Smooth muscle cell (in vitro differentiated cells): ENCODE measurements at regions not wholly inside any gene's neighbourhood (a gene's known extent, or its start where the extent isn't known, plus 50 kb on each side); places are given as distances from the start of the nearest gene placed in this dataset.

Experiments
- DNase-seq: peaks from one replicate; lab custom pipeline; 2025; ENCODE audit not compliant: unreplicated experiment; lab: John Stamatoyannopoulos, UW
- H2AFZ ChIP-seq: fragments of 200-600 bp; sonication (generic); 2 replicates; pipeline ENCODE4 v1.6.0; 2016; ENCODE audit warnings: antibody characterized with exemption, low read depth, mild to moderate bottlenecking
- H3F3A ChIP-seq: fragments of 200-600 bp; sonication (generic); 2 replicates; pipeline ENCODE4 v1.6.0; 2017; ENCODE audit warnings: antibody characterized with exemption, low read depth
- H3K27ac ChIP-seq: fragments of 200-600 bp; sonication (generic); 2 replicates; pipeline ENCODE4 v1.5.1; 2016; ENCODE audit warnings: low read depth, mild to moderate bottlenecking
- H3K27me3 ChIP-seq: fragments of 200-600 bp; sonication (generic); 2 replicates; pipeline ENCODE4 v1.6.1; 2016; ENCODE audit warnings: low read depth, mild to moderate bottlenecking
- H3K36me3 ChIP-seq: fragments of 200-600 bp; sonication (generic); 2 replicates; pipeline ENCODE4 v1.5.1; 2016; ENCODE audit warnings: low read depth
- H3K4me1 ChIP-seq: fragments of 200-600 bp; sonication (generic); 2 replicates; pipeline ENCODE4 v1.5.1; 2016; ENCODE audit warnings: low read depth
- H3K4me2 ChIP-seq: fragments of 200-600 bp; sonication (generic); 2 replicates; pipeline ENCODE4 v1.6.0; 2016; ENCODE audit warnings: mild to moderate bottlenecking
- H3K4me3 ChIP-seq: fragments of 200-600 bp; sonication (generic); 2 replicates; pipeline ENCODE4 v1.5.1; 2016; ENCODE audit warnings: mild to moderate bottlenecking
- H3K79me2 ChIP-seq: fragments of 200-600 bp; sonication (generic); 2 replicates; pipeline ENCODE4 v1.6.0; 2016; ENCODE audit warnings: low read depth, mild to moderate bottlenecking
- H3K9ac ChIP-seq: fragments of 200-600 bp; sonication (generic); 2 replicates; pipeline ENCODE4 v1.6.0; 2016; ENCODE audit warnings: low read depth
- H3K9me3 ChIP-seq: fragments of 200-600 bp; sonication (generic); replicated peaks from 2 replicates; pipeline ENCODE4 v1.5.1; 2016; ENCODE audit warnings: low read depth
- H4K20me1 ChIP-seq: fragments of 200-600 bp; sonication (generic); 2 replicates; pipeline ENCODE4 v1.6.0; 2016; ENCODE audit warnings: low read depth
- WGBS: methylation state at CpG from one replicate; pipeline ENCODE4 v1.1.7; 2016; ENCODE audit warnings: low lambda C conversion rate; 5-methylcytosine and 5-hydroxymethylcytosine counted together
- TF ChIP-seq, protein P1 (sequence below): fragments of 200-600 bp; sonication (generic); IDR thresholded peaks from 2 replicates; pipeline ENCODE4 v1.5.1; 2017; ENCODE audit warnings: borderline replicate concordance, mild to moderate bottlenecking, antibody characterized with exemption; ENCODE audit not compliant: insufficient read depth, poor library complexity, severe bottlenecking

DNA sequence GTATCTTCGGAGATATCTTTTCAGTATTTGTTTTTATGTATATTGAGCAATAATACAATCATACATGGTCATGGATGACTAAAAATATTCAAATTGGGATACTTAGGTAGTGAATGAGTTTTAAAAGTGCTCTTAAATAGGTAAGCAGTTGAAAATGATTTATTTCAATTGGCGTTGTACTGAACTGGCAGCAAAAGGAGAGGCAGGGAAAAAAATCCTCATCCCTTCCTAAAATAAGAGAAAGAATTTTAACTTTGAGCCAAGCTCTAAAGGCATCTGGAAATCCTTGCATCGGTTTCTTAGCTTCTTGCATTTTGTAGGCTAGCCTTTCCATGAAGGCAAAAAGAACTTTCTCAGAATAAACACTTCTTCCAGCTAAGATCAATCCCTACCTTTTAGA lies 125.2 kb downstream of the MGST1 start:
- TF ChIP-seq, protein P1, sequence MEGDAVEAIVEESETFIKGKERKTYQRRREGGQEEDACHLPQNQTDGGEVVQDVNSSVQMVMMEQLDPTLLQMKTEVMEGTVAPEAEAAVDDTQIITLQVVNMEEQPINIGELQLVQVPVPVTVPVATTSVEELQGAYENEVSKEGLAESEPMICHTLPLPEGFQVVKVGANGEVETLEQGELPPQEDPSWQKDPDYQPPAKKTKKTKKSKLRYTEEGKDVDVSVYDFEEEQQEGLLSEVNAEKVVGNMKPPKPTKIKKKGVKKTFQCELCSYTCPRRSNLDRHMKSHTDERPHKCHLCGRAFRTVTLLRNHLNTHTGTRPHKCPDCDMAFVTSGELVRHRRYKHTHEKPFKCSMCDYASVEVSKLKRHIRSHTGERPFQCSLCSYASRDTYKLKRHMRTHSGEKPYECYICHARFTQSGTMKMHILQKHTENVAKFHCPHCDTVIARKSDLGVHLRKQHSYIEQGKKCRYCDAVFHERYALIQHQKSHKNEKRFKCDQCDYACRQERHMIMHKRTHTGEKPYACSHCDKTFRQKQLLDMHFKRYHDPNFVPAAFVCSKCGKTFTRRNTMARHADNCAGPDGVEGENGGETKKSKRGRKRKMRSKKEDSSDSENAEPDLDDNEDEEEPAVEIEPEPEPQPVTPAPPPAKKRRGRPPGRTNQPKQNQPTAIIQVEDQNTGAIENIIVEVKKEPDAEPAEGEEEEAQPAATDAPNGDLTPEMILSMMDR, result no peak
- H2AFZ ChIP-seq, result no peak overlapping the region
- H3K27ac ChIP-seq, result no peak overlapping the region
- H3K4me2 ChIP-seq, result no peak overlapping the region
- no peaks in the 10 kb centered on the region for H4K20me1 ChIP-seq
- H3K9ac ChIP-seq, result no peak overlapping the region
- H3K27me3 ChIP-seq, result no peaks in the 10 kb centered on the region
- no peaks in the 10 kb centered on the region for H3K79me2 ChIP-seq
- no peak overlapping the region for H3K4me3 ChIP-seq
- no peaks in the 10 kb centered on the region for H3K9me3 ChIP-seq
- no peaks in the 10 kb centered on the region for H3F3A ChIP-seq
- WGBS, result 62% methylated on average over 3 of the region's 3 CpGs
- no peaks in the 10 kb centered on the region for H3K36me3 ChIP-seq
- no peak for DNase-seq
- H3K4me1 ChIP-seq, result no peaks in the 10 kb centered on the region

DNA sequence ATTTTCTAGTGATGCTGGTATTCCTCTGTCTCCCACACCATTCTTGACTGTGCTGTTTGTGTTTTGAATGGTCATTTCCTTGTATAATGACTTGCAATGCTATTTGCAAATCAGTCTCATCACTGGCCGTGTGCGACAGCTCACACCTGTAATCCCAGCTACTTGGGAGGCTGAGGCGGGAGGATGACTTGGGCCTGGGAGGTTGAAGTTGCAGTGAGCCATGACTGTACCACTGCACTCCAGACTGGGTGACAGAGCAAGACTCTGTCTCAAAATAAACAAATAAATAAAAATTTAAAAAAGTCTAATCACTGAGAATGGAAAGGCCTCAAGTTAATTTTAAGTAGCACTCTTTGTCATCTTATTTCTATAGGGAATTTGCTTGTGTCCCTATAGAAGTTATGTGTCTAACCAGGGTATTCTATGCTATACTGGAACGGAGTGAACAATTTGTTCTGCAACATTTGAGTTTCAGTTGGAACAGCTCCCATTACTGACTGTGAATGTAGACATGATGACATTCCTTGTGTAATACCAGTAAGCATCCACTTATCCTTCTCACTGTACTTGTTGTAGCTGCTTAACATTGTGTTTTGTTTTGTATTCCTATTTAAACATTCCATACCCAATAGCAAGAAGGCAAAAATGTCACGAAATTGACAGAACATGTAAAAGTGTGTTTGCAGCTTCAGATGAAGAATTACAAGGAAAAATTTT lies 126.3 kb downstream of the MGST1 start:
- Histone ChIP-seq H2AFZ (no peak overlapping the region), H3K27ac (no peak overlapping the region), H3K4me2 (no peak overlapping the region), H3K4me3 (no peak overlapping the region), H3F3A (no peaks in the 10 kb centered on the region), H3K79me2 (no peaks in the 10 kb centered on the region), H3K9me3 (no peaks in the 10 kb centered on the region), H4K20me1 (no peaks in the 10 kb centered on the region), H3K4me1 (no peaks in the 10 kb centered on the region), H3K9ac (no peak overlapping the region), H3K36me3 (no peaks in the 10 kb centered on the region), H3K27me3 (no peaks in the 10 kb centered on the region)
- TF ChIP-seq, protein P1, result no peak
- no peak for DNase-seq
- 87% methylated on average over 5 of the region's 5 CpGs for WGBS

DNA sequence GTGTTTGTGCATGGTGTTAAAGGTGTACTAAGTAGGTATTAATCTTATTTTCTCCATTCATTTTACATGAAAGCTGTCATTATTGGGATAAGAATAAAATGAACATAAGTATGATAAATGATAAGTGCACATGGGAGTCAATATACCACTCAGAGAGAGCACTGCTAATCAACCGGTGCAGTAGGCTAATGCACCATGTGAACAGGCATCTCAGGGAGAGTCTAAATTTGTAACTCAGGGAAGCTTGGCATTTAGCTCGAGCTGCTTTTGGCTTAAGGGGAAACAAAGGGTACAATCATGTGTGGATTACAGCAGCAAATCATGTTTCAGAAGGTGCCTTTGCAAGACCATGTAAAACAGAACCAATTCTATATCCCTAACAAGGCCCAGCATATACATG lies 127.4 kb downstream of the MGST1 start:
- Histone ChIP-seq H3K4me3 (no peak overlapping the region), H4K20me1 (no peaks in the 10 kb centered on the region), H3K79me2 (no peaks in the 10 kb centered on the region), H3K27me3 (no peaks in the 10 kb centered on the region), H3K9me3 (no peaks in the 10 kb centered on the region), H3F3A (no peaks in the 10 kb centered on the region), H2AFZ (no peak overlapping the region), H3K4me1 (no peaks in the 10 kb centered on the region), H3K9ac (no peak overlapping the region), H3K36me3 (no peaks in the 10 kb centered on the region), H3K4me2 (no peak overlapping the region), H3K27ac (no peak overlapping the region)
- WGBS, result 77% methylated on average over 2 of the region's 2 CpGs
- DNase-seq, result no peak
- TF ChIP-seq, protein P1, result no peak

DNA sequence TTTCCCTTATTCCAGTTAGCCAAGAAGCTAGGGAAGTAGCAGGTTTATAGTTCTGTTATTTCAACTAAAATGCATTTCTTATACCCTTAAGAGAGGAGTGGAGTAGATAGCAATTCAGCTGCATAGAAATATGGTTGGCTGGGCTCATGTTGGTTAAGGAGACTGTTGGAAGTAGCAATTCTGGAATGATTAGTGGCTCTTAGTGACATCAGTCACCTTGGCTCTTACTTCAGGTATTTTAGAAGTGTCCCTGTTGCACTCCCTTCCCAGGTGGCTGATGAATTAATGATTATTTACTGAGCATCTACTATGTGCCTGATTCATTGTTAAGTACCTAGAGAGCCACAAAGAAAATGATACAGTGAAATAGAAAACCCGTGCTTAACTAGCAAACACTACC lies 128.1 kb downstream of the MGST1 start:
- Histone ChIP-seq H3K9ac (no peak overlapping the region), H3K27ac (no peak overlapping the region), H2AFZ (no peak overlapping the region), H3K9me3 (no peaks in the 10 kb centered on the region), H3K4me1 (no peaks in the 10 kb centered on the region), H3K36me3 (no peaks in the 10 kb centered on the region), H3F3A (no peaks in the 10 kb centered on the region), H4K20me1 (no peaks in the 10 kb centered on the region), H3K27me3 (no peaks in the 10 kb centered on the region), H3K4me2 (no peak overlapping the region), H3K4me3 (no peak overlapping the region), H3K79me2 (no peaks in the 10 kb centered on the region)
- DNase-seq, result no peak
- WGBS, result 85% methylated on average over 1 of the region's 1 CpG
- TF ChIP-seq, protein P1, result no peak
